H9 (cell line): ENCODE measurements at regions not wholly inside any gene's neighbourhood (a gene's known extent, or its start where the extent isn't known, plus 50 kb on each side); places are given as distances from the start of the nearest gene placed in this dataset.

ENCODE experiments used
- DNase-seq: peaks from one replicate; pipeline ENCODE4 v3.0.0-alpha.2; 2017
- H2AFZ ChIP-seq: one replicate; pipeline ENCODE4 v1.6.1; 2013; ENCODE audit warnings: mild to moderate bottlenecking, low read length, control low read depth, moderate library complexity
- H2AK5ac ChIP-seq: 2 replicates; pipeline ENCODE4 v1.6.1; 2013; ENCODE audit warnings: low read length, control low read depth, mixed read lengths; ENCODE audit not compliant: insufficient read length
- H2BK120ac ChIP-seq: one replicate; pipeline ENCODE4 v1.6.1; 2013; ENCODE audit warnings: low read depth, mild to moderate bottlenecking, low read length, control low read depth, inconsistent platforms; ENCODE audit not compliant: poor library complexity, severe bottlenecking
- H2BK12ac ChIP-seq: 2 replicates; pipeline ENCODE4 v1.6.1; 2013; ENCODE audit warnings: low read length, control low read depth, mixed read lengths, low read depth; ENCODE audit not compliant: insufficient read length
- H2BK15ac ChIP-seq: 2 replicates; pipeline ENCODE4 v1.6.1; 2013; ENCODE audit warnings: low read depth, low read length, control low read depth
- H2BK20ac ChIP-seq: one replicate; pipeline ENCODE4 v1.6.1; 2013; ENCODE audit warnings: low read depth, mild to moderate bottlenecking, low read length, control low read depth, inconsistent platforms; ENCODE audit not compliant: poor library complexity, severe bottlenecking
- H2BK5ac ChIP-seq: 2 replicates; pipeline ENCODE4 v1.6.1; 2013; ENCODE audit warnings: low read length, control low read depth, mixed read lengths; ENCODE audit not compliant: insufficient read length
- H3K14ac ChIP-seq: 2 replicates; pipeline ENCODE4 v1.6.1; 2013; ENCODE audit warnings: low read length, control low read depth; ENCODE audit not compliant: insufficient read depth
- H3K18ac ChIP-seq: 2 replicates; pipeline ENCODE4 v1.6.1; 2013; ENCODE audit warnings: low read depth, mild to moderate bottlenecking, mixed read lengths, low read length, control low read depth; ENCODE audit not compliant: insufficient read length
- H3K23ac ChIP-seq: 2 replicates; pipeline ENCODE4 v1.6.1; 2013; ENCODE audit warnings: low read length, control low read depth, mixed read lengths, low read depth; ENCODE audit not compliant: insufficient read length
- H3K23me2 ChIP-seq: 2 replicates; pipeline ENCODE4 v1.6.1; 2013; ENCODE audit warnings: low read depth, mild to moderate bottlenecking, mixed read lengths, low read length, control low read depth; ENCODE audit not compliant: insufficient read length, poor library complexity, severe bottlenecking
- H3K27ac ChIP-seq: 2 replicates; pipeline ENCODE4 v1.5.1; 2013; ENCODE audit warnings: low read length, control low read depth, mixed read lengths, low read depth; ENCODE audit not compliant: insufficient read length
- H3K27me3 ChIP-seq: 2 replicates; pipeline ENCODE4 v1.6.1; 2013; ENCODE audit warnings: low read length, control low read depth, inconsistent platforms; ENCODE audit not compliant: insufficient read depth
- H3K4ac ChIP-seq: 2 replicates; pipeline ENCODE4 v1.6.1; 2013; ENCODE audit warnings: low read depth, mild to moderate bottlenecking, control low read depth, inconsistent platforms, low read length, moderate library complexity
- H3K4me1 ChIP-seq: 2 replicates; pipeline ENCODE4 v1.6.1; 2013; ENCODE audit warnings: low read length, control low read depth, inconsistent platforms; ENCODE audit not compliant: insufficient read depth
- H3K4me2 ChIP-seq: 2 replicates; pipeline ENCODE4 v1.6.1; 2013; ENCODE audit warnings: low read length, control low read depth, mixed read lengths; ENCODE audit not compliant: insufficient read length, insufficient read depth
- H3K56ac ChIP-seq: 2 replicates; pipeline ENCODE4 v1.6.1; 2013; ENCODE audit warnings: low read depth, mild to moderate bottlenecking, mixed read lengths, low read length, control low read depth; ENCODE audit not compliant: insufficient read length
- H3K79me1 ChIP-seq: 2 replicates; pipeline ENCODE4 v1.6.1; 2013; ENCODE audit warnings: low read depth, mild to moderate bottlenecking, moderate library complexity, low read length, control low read depth, inconsistent platforms; ENCODE audit not compliant: insufficient read depth, poor library complexity, severe bottlenecking
- H3K79me2 ChIP-seq: 2 replicates; pipeline ENCODE4 v1.6.1; 2013; ENCODE audit warnings: low read length, control low read depth, inconsistent platforms; ENCODE audit not compliant: insufficient read depth
- H3K9ac ChIP-seq: 2 replicates; pipeline ENCODE4 v1.6.1; 2013; ENCODE audit warnings: low read length, control low read depth, mixed read lengths; ENCODE audit not compliant: insufficient read length; ENCODE audit errors: extremely low read depth
- H3K9me3 ChIP-seq: one replicate; pipeline ENCODE4 v1.6.1; 2013; ENCODE audit warnings: low read depth, low read length, inconsistent platforms; ENCODE audit not compliant: control insufficient read depth
- H3T11ph ChIP-seq: one replicate; pipeline ENCODE4 v1.6.1; 2013; ENCODE audit warnings: mild to moderate bottlenecking, low read length, control low read depth, inconsistent platforms
- H4K20me1 ChIP-seq: one replicate; pipeline ENCODE4 v1.6.1; 2013; ENCODE audit not compliant: control insufficient read depth, insufficient read length, insufficient read depth
- H4K5ac ChIP-seq: 2 replicates; pipeline ENCODE4 v1.6.1; 2013; ENCODE audit warnings: low read depth, mild to moderate bottlenecking, mixed read lengths, low read length, control low read depth; ENCODE audit not compliant: insufficient read length
- H4K8ac ChIP-seq: replicated peaks from 2 replicates; pipeline ENCODE4 v1.6.1; 2013; ENCODE audit warnings: low read length, control low read depth, mixed read lengths, low read depth; ENCODE audit not compliant: insufficient read length
- H4K91ac ChIP-seq: 2 replicates; pipeline ENCODE4 v1.6.1; 2013; ENCODE audit warnings: low read depth, mild to moderate bottlenecking, moderate library complexity, mixed read lengths, low read length, control low read depth; ENCODE audit not compliant: insufficient read length
- H3K27ac Mint-ChIP-seq, 3 experiments: 2 replicates in 2 of 3; 3 replicates in 1 of 3; pipeline ENCODE4 v1.8.0; 2020 to 2021; ENCODE audit warnings: mixed read lengths in 3 of 3, mild to moderate bottlenecking in 1 of 3, moderate library complexity in 1 of 3
- H3K27me3 Mint-ChIP-seq: 2 replicates; pipeline ENCODE4 v1.8.0; 2021; ENCODE audit warnings: low read depth, mild to moderate bottlenecking, moderate library complexity, mixed read lengths
- H3K36me3 Mint-ChIP-seq, 3 experiments: 2 replicates in 2 of 3; 3 replicates in 1 of 3; pipeline ENCODE4 v1.8.0; 2020 to 2021; ENCODE audit warnings: low read depth in 3 of 3, mixed read lengths in 3 of 3; ENCODE audit not compliant: insufficient read depth in 1 of 3
- H3K4me1 Mint-ChIP-seq, 2 experiments: 2 replicates each; pipeline ENCODE4 v1.8.0; 2020; ENCODE audit warnings: mixed read lengths in 2 of 2
- H3K4me3 Mint-ChIP-seq, 2 experiments: 2 replicates in 1 of 2; 3 replicates in 1 of 2; pipeline ENCODE4 v1.8.0; 2020 to 2021; ENCODE audit warnings: mild to moderate bottlenecking in 2 of 2, mixed read lengths in 2 of 2, moderate library complexity in 1 of 2
- H3K9me3 Mint-ChIP-seq, 2 experiments: 2 replicates in 1 of 2; 3 replicates in 1 of 2; pipeline ENCODE4 v1.8.0; 2020; ENCODE audit warnings: mild to moderate bottlenecking in 2 of 2, mixed read lengths in 2 of 2, moderate library complexity in 1 of 2
- WGBS: extraction: QIAGEN DNeasy Blood & Tissue Kit; methylation state at CpG from one replicate; pipeline ENCODE4 v1.1.7; 2013; ENCODE audit warnings: missing lambda C conversion rate, low lambda C conversion rate, mixed read lengths; ENCODE audit not compliant: insufficient read length; ENCODE audit errors: extremely low coverage; 5-methylcytosine and 5-hydroxymethylcytosine counted together
- TF ChIP-seq, protein P1 (sequence below): fragments of 200-600 bp; sonication (generic); conservative IDR thresholded peaks from 3 replicates; pipeline ENCODE4 v1.8.0; 2021; ENCODE audit warnings: antibody characterized with exemption, mild to moderate bottlenecking

GRCh38 chr3:177935047-177935446 lies 601.2 kb upstream of the KCNMB2 start:
- no peak overlapping the region for H3K23ac ChIP-seq
- no peaks in the 10 kb centered on the region for H3K79me2 ChIP-seq
- TF ChIP-seq, protein P1, sequence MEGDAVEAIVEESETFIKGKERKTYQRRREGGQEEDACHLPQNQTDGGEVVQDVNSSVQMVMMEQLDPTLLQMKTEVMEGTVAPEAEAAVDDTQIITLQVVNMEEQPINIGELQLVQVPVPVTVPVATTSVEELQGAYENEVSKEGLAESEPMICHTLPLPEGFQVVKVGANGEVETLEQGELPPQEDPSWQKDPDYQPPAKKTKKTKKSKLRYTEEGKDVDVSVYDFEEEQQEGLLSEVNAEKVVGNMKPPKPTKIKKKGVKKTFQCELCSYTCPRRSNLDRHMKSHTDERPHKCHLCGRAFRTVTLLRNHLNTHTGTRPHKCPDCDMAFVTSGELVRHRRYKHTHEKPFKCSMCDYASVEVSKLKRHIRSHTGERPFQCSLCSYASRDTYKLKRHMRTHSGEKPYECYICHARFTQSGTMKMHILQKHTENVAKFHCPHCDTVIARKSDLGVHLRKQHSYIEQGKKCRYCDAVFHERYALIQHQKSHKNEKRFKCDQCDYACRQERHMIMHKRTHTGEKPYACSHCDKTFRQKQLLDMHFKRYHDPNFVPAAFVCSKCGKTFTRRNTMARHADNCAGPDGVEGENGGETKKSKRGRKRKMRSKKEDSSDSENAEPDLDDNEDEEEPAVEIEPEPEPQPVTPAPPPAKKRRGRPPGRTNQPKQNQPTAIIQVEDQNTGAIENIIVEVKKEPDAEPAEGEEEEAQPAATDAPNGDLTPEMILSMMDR: no peak
- H3K56ac ChIP-seq: no peak overlapping the region
- no peak overlapping the region for H2BK12ac ChIP-seq
- H3K9ac ChIP-seq: no peak overlapping the region
- Mint-ChIP-seq H3K9me3 (no peaks in the 10 kb centered on the region), H3K27ac (no peak overlapping the region; a peak in 1 of 7 replicates), H3K27me3 (no peaks in the 10 kb centered on the region), H3K4me1 (no peaks in the 10 kb centered on the region), H3K36me3 (no peaks in the 10 kb centered on the region), H3K4me3 (no peak overlapping the region)
- no peak overlapping the region for H2AK5ac ChIP-seq
- no peak overlapping the region for H3K14ac ChIP-seq
- no peaks in the 10 kb centered on the region for H3K9me3 ChIP-seq
- H3T11ph ChIP-seq: no peak overlapping the region
- no peak overlapping the region for H3K27ac ChIP-seq
- no peaks in the 10 kb centered on the region for H3K4me1 ChIP-seq
- no peak overlapping the region for H3K4me2 ChIP-seq
- no peaks in the 10 kb centered on the region for H3K27me3 ChIP-seq
- no peaks in the 10 kb centered on the region for H3K23me2 ChIP-seq
- H2AFZ ChIP-seq: no peak overlapping the region
- H4K5ac ChIP-seq: no peak overlapping the region
- no peak overlapping the region for H3K4ac ChIP-seq
- no peaks in the 10 kb centered on the region for H3K79me1 ChIP-seq
- H2BK5ac ChIP-seq: no peak overlapping the region
- no peak overlapping the region for H3K18ac ChIP-seq
- no CpG with 5 or more reads among the region's 6 CpGs for WGBS
- H2BK20ac ChIP-seq: no peak overlapping the region
- no peak overlapping the region for H2BK120ac ChIP-seq
- DNase-seq: no peak
- no peak overlapping the region for H2BK15ac ChIP-seq
- H4K20me1 ChIP-seq: no peaks in the 10 kb centered on the region
- no peak overlapping the region for H4K91ac ChIP-seq
- H4K8ac ChIP-seq: no peak overlapping the region
